Activated CD8-positive, alpha-beta T cell treated with anti-CD3 and anti-CD28 coated beads for 36 hours (primary cell): ENCODE measurements at regions not wholly inside any gene's neighbourhood (a gene's known extent, or its start where the extent isn't known, plus 50 kb on each side); places are given as distances from the start of the nearest gene placed in this dataset.
A peak's percentile ranks its signal among the peaks of the same experiment; 100 is the strongest.

Experiments used
- ATAC-seq: fragments of 200-7000 bp; cut with Tn5 transposase; one replicate; pipeline ENCODE4 v1.10.0; 2021; ENCODE audit warnings: mild to moderate bottlenecking, moderate library complexity
- CTCF ChIA-PET: fragments of 350-600 bp; sonication (Branson Sonifier 250); formaldehyde crosslinking; loops from one replicate; lab custom pipeline; 2021; ENCODE audit warnings: antibody characterized with exemption; lab: Charles Lee
- POLR2A ChIA-PET: fragments of 350-600 bp; sonication (Branson Sonifier 250); formaldehyde crosslinking; loops from one replicate; lab custom pipeline; 2021; ENCODE audit warnings: antibody characterized with exemption; lab: Charles Lee
- DNase-seq: peaks from one replicate; pipeline ENCODE4 v3.0.0-alpha.2; 2020
- H3K27ac Mint-ChIP-seq: one replicate; pipeline ENCODE4 v1.8.0; 2021; ENCODE audit warnings: mild to moderate bottlenecking, mixed read lengths
- H3K27me3 Mint-ChIP-seq: one replicate; pipeline ENCODE4 v1.8.0; 2021; ENCODE audit warnings: mixed read lengths
- H3K36me3 Mint-ChIP-seq: one replicate; pipeline ENCODE4 v1.8.0; 2021; ENCODE audit warnings: low read depth, mixed read lengths
- H3K4me1 Mint-ChIP-seq: one replicate; pipeline ENCODE4 v1.8.0; 2021; ENCODE audit warnings: low read depth, mixed read lengths
- H3K4me3 Mint-ChIP-seq: one replicate; pipeline ENCODE4 v1.8.0; 2021; ENCODE audit warnings: mild to moderate bottlenecking, moderate library complexity, mixed read lengths
- H3K9me3 Mint-ChIP-seq: one replicate; pipeline ENCODE4 v1.8.0; 2021; ENCODE audit warnings: mixed read lengths
- intact Hi-C: fragments of 100-400 bp; cut with micrococcal nuclease; formaldehyde crosslinking; loops from one replicate; pipeline ENCODE4 v1.10.0; 2022
- TF ChIP-seq, protein P1 (sequence below): fragments of 200-600 bp; IDR thresholded peaks from one replicate; pipeline ENCODE4 v1.8.0; 2022; ENCODE audit warnings: antibody characterized with exemption, mild to moderate bottlenecking

DNA sequence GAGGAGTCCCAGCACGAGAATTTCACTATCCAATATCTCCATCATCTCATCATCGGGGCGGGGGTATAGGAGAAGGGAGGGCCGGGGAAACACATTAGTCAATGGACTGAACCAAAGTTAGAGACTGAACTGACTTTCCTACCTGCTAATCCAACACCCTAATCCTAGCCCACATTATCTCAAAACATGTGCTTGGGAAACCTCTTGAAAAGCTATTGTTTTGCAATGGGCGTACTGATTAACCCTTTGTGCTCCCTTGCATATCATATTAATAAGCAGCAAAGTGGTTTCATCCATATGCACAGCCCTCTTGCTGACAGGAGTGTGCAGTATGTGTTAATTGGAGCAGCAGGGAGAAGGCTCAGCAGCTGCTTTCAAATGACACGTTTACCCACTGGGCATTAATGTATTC, 125.7 kb upstream of the GRIP1 start:
- H3K27ac Mint-ChIP-seq: no peak overlapping the region
- POLR2A ChIA-PET: no interaction called here
- DNase-seq (no peak), ATAC-seq (no peak)
- CTCF ChIA-PET: interaction anchor here (0.6 to 1.3 kb wide), 2 partner anchors 25 to 58 kb away, joined by 3 read pairs; no protein-coding TSS in a partner anchor
- no peaks in the 10 kb centered on the region for H3K27me3 Mint-ChIP-seq
- no peaks in the 10 kb centered on the region for H3K9me3 Mint-ChIP-seq
- H3K4me1 Mint-ChIP-seq: peaks cover 2% of the 10 kb centered on the region
- TF ChIP-seq, protein P1, sequence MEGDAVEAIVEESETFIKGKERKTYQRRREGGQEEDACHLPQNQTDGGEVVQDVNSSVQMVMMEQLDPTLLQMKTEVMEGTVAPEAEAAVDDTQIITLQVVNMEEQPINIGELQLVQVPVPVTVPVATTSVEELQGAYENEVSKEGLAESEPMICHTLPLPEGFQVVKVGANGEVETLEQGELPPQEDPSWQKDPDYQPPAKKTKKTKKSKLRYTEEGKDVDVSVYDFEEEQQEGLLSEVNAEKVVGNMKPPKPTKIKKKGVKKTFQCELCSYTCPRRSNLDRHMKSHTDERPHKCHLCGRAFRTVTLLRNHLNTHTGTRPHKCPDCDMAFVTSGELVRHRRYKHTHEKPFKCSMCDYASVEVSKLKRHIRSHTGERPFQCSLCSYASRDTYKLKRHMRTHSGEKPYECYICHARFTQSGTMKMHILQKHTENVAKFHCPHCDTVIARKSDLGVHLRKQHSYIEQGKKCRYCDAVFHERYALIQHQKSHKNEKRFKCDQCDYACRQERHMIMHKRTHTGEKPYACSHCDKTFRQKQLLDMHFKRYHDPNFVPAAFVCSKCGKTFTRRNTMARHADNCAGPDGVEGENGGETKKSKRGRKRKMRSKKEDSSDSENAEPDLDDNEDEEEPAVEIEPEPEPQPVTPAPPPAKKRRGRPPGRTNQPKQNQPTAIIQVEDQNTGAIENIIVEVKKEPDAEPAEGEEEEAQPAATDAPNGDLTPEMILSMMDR: no peak
- H3K36me3 Mint-ChIP-seq: no peaks in the 10 kb centered on the region
- intact Hi-C loops: no loop called here
- no peak overlapping the region for H3K4me3 Mint-ChIP-seq

DNA sequence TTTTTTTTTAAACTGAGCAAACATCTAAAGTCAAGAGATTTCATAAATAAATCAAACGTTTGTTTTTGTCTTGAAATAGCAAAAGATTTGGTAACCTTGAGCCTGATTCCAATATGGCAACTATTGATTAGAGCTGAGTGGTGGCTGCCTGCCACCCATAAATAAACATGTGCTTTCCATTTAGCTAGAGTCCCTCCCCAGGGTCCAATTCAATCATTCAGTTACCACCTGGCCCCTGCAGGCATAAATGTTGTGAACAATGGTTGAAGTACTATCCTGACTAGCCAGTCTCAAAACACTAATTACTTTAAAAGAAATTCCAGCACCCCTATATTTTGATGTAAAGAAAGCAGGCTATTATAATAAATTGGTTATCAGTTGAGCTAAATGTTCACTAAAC, 129.7 kb upstream of the GRIP1 start:
- Mint-ChIP-seq H3K36me3 (no peaks in the 10 kb centered on the region), H3K27me3 (no peaks in the 10 kb centered on the region), H3K27ac (no peak overlapping the region), H3K4me1 (peaks cover 10% of the 10 kb centered on the region), H3K9me3 (no peaks in the 10 kb centered on the region), H3K4me3 (no peak overlapping the region)
- CTCF ChIA-PET: interaction anchor here (0.9 kb wide), 1 partner anchor 114 kb away, joined by 3 read pairs; no protein-coding TSS in a partner anchor
- DNase-seq (no peak), ATAC-seq (no peak)
- TF ChIP-seq, protein P1: no peak
- POLR2A ChIA-PET: no interaction called here
- intact Hi-C loops: no loop called here

DNA sequence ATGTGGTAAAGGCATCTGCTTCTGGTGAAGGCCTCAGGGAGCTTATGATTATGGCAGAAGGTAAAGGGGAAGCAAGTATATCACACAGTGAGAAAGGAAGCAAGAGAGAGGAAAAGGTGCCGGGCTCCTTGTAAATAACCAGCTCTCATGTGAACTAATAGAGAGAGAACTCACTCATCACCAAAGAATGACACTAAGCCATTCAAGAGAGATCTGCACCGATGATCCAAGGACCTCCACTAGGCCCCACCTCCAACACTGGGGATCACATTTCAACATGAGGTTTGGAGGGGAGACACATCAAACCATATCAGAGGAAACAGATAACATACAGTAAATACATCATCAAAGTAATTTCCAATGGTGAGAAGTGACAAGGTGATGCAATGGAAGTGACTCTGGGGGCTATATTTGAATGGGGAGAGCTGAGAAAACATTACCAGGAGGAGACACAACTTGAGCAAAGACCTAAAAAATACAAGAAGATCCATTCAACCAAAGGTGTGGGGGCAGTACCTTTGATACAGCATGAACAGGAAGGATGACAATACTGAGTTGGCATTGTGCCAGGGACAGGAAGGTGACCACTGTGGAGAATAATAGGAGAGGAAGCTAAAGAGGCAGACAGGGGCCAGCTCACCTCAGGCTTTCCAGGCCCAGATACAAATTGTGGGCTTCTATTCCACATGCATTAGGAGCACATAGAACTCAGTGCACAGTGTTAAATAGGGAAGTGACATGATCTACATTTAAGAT, 134.4 kb upstream of the GRIP1 start:
- TF ChIP-seq, protein P1: no peak
- H3K9me3 Mint-ChIP-seq: no peaks in the 10 kb centered on the region
- POLR2A ChIA-PET: no interaction called here
- H3K4me1 Mint-ChIP-seq: peaks cover 12% of the 10 kb centered on the region
- no peak overlapping the region for H3K27ac Mint-ChIP-seq
- intact Hi-C loops: no loop called here
- no peaks in the 10 kb centered on the region for H3K36me3 Mint-ChIP-seq
- ATAC-seq (peak; percentile 67), DNase-seq (peak; percentile 53)
- CTCF ChIA-PET: no interaction called here
- H3K27me3 Mint-ChIP-seq: no peaks in the 10 kb centered on the region
- H3K4me3 Mint-ChIP-seq: no peak overlapping the region

DNA sequence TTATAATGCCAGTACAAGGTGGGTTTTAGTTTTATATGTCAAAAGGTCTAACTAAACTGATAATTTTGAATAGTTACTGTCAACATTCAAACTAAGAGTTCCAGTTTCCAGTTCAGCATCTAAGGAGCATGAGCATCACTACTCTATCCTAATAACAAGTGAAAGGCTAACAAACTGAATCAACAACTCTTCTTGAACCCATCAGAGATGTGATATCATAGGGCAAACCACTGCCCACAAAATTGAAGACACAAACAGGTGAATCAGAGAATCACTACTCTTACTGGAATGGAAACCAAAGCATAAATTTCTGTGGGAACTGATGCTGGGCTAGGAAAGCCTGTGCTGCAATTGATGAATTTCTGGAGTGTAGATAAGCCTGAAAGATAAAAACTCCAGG, 140.7 kb upstream of the GRIP1 start:
- intact Hi-C loops: no loop called here
- POLR2A ChIA-PET: interaction anchor here (0.6 kb wide), 1 partner anchor 480 kb away, joined by 3 read pairs; no protein-coding TSS in a partner anchor
- no peaks in the 10 kb centered on the region for H3K4me1 Mint-ChIP-seq
- peak; percentile 37 for ATAC-seq
- CTCF ChIA-PET: no interaction called here
- H3K27ac Mint-ChIP-seq: no peak overlapping the region
- no peaks in the 10 kb centered on the region for H3K27me3 Mint-ChIP-seq
- no peaks in the 10 kb centered on the region for H3K36me3 Mint-ChIP-seq
- TF ChIP-seq, protein P1: no peak
- H3K9me3 Mint-ChIP-seq: no peaks in the 10 kb centered on the region
- H3K4me3 Mint-ChIP-seq: no peak overlapping the region
- peak; percentile 19 for DNase-seq

DNA sequence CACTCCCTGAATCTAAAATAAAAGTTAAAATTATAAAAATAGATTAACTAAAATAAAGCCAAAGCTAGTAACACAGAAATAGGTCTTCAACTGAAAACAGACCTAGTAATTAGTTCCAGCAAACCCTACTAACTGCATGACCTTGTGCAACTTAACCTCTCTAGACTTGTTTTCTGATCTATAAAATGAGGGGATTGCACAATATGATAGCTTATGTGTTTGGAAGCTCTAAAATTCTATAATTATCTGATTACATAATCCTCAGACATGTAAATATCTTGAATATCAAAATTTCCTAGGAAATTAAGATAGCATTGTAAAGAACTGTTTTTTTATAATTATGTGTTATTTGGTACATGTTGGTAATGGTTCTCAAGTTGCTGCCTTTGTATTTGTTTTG, 144.1 kb upstream of the GRIP1 start:
- CTCF ChIA-PET: no interaction called here
- Mint-ChIP-seq H3K27ac (no peak overlapping the region), H3K4me1 (peaks cover 1% of the 10 kb centered on the region), H3K36me3 (no peaks in the 10 kb centered on the region), H3K9me3 (no peaks in the 10 kb centered on the region), H3K27me3 (no peaks in the 10 kb centered on the region), H3K4me3 (no peak overlapping the region)
- TF ChIP-seq, protein P1: no peak
- POLR2A ChIA-PET: interaction anchor here (0.5 kb wide), 1 partner anchor 542 kb away, joined by 3 read pairs; no protein-coding TSS in a partner anchor
- intact Hi-C loops: no loop called here
- no peak for ATAC-seq
- DNase-seq: no peak
